Neural progenitor cell (in vitro differentiated cells): ENCODE measurements at regions not wholly inside any gene's neighbourhood (a gene's known extent, or its start where the extent isn't known, plus 50 kb on each side); places are given as distances from the start of the nearest gene placed in this dataset.

Source experiments
- CTCF ChIP-seq: fragments of 200-600 bp; sonication (generic); IDR thresholded peaks from 2 replicates; pipeline ENCODE4 v1.5.1; 2017; ENCODE audit warnings: antibody characterized with exemption, mild to moderate bottlenecking
- EZH2 ChIP-seq: fragments of 200-600 bp; sonication (generic); IDR thresholded peaks from 2 replicates; pipeline ENCODE4 v1.6.1; 2017; ENCODE audit warnings: antibody characterized with exemption, mild to moderate bottlenecking, moderate library complexity

- TF ChIP-seq EZH2 = no peak
- TF ChIP-seq CTCF = no peak
These were observed 389.3 kb downstream of the IRS1 start for GRCh38 chr2:226410247-226410835.
